ENCODE measurements at regions not wholly inside any gene's neighbourhood (a gene's known extent, or its start where the extent isn't known, plus 50 kb on each side); places are given as distances from the start of the nearest gene placed in this dataset.
"Not testable (repeated sequence)": the region's sequence is repeated elsewhere in the genome, so short reads cannot be mapped to it uniquely, and the experiment has no call there.

DNA sequence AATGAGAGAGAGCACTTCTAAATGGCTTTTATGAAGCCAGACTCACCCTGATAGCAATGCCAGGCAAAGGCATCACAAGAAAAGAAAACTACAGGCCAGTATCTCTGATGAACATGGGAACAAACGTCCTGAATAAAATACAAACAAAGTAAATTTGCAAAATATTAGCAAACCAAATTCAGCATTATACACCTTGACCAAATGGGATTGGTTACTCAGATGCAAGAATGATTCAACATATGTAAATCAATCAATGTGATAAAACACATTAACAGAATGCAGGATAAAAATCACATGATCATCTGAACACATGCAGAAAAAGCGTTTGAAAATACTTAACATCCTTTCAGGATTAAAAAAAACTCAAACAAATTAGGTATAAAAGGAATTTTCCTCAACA, 494.9 kb upstream of the CCDC54 start:
- DNase-seq (ENCODE audit: low read depth): no peak

DNA sequence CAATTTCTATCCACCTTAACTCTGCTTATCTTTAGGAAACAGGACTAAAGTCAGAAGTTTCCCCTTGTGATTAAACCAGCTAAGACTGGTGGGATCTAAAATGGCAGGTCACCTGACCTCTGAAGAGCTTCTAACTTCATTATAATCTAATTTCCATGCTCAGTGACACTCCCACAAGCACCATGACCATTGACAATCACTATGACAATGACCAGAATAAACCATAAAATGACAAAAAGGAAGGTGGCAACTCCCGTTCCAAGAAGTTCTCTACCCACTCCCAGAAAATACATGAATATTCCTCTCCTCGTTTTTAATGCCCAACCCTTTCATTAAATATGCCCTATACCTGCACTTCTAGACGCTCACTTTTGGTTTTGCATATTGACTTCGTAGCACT, 471.2 kb upstream of the CCDC54 start:
- no peak for DNase-seq (ENCODE audit: low read depth)

DNA sequence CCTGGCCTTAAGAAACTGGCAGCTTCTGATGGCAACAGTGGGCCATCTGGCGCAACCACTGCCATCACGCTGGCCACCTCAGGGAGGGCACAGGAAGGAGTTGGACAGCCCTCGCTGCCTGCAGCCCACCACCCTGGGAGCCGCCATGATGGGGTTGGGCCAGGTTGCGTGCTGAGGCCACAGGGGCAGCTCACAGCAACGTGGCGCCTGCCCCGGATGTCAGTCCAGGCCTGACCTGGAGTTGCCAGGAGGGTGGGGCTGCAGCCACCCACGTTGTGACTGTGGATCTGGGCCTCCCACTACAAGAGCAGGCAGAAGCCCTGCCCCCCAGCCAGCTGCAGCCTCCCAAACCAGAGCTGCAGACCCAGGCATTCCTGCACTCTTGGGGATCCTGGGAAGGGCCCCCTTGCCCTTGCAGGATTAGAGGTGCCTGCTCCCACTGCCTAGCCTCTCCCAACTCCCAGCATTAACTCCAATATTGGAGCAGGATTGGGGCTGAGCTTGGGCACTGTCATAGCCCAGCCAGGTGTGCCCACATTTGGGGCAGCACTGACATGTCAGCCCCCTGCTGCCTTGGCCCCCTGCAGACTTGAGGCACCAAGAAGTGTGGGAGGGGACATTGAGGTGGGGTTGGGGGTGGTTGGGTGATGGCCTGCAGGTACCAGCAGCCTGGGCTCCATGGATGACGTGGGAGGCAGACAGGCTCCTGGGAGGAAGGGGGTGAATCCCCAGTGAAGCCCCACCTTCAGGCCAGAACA, 468.9 kb upstream of the CCDC54 start:
- no peak for DNase-seq (ENCODE audit: low read depth)

DNA sequence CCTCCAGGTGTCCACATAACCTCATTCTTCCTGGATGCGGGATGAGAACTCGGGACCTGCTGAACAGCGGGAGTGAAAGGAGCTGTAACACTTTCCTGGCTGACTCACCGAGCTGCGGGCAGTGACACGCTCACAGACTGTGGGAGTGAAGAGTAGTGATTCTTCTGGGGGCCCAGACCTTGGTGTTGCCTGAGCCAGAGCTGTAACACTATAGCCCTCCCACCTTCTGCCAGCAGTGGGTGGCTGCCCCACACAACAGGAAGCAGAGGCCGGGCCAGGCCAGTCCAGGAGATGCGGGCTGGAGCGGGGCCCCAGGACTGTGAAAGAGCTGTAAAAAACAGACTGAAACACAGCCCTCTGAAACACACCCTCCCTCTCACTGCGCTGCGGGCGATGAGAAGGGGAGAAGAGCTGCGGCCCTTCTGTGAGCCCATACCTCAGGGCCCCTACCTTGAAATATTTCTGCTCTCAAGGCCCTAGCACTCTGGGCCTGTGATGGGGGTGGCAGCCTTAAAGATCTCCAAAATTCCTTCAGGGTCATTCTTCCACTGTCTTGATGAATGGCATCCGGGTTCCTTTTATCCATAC, 464.0 kb upstream of the CCDC54 start:
- DNase-seq (ENCODE audit: low read depth): no peak

DNA sequence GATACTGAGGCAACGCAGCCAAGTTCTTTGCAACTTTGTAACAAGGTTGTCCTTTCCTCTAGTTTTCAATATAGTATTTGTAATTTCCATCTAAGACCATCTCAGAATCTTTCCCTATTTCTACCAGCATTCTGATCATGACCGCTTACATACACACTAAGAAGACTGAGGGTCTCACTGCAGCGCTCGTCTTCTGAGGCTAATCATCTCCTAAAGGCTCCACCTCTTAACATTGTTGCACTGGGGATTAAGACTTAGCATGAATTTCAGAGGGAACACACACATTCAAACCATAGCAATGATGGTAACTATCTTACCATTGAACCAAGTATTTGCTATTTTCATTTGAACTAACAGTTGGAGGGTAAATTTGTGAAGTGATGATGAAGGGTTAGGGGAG, 463.3 kb upstream of the CCDC54 start:
- no peak for DNase-seq (ENCODE audit: low read depth)

DNA sequence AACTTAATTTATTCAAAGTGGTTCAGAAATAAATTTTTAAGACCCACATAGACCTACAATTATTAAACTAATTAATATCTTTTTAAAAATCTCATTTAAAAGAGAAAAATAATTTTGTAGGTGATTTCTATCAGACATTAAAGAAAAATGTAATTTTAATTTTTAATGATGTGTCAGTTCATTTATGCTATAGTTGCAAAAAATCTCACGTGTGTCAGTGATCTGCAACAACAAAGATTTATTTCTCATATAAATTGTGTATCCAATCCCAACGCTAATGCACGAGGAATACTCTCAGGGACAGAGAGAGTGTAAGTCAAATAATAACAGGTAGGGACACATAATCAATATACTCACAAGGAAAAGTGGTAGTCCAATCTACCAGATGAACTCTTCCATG, 456.6 kb upstream of the CCDC54 start:
- no peak for DNase-seq (ENCODE audit: low read depth)

DNA sequence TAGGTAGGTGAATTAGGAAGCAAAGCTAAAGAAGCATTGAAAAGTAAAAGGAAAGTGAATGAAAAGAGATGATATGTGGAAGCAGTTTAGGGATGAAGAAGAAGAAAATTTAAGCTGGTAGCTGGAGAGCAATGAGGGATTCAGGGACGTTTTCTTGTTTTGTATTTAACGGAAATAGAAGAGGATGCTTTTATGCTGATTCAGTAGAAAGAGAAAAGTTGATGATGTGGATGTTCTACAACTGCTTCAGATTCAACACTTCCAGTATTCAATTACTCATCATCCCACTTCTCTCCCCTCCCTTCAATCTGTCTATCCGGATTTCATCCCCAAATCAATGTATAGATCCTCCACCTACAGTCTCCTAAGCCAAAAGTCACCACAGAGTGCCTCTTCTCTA, 448.2 kb upstream of the CCDC54 start:
- no peak for DNase-seq (ENCODE audit: low read depth)

DNA sequence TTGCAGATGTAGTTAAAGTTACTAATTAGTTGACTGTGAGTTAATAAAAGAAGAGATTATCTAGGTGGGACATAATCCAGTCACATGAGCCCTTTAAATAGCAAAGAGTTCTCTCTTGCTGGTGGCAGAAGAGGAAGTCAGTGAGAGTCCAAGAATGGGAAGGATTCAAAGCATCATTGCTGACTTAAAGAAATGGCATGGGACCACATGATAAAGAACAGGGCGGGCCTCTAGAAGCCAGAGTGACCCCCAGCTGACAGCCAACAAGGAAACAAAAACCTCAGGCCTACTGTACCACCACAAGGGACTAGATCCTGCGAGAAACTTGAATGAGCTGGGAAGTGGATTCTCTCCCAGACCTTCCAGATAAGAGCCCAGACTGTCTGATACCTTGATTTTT, 447.2 kb upstream of the CCDC54 start:
- DNase-seq (ENCODE audit: low read depth): no peak

DNA sequence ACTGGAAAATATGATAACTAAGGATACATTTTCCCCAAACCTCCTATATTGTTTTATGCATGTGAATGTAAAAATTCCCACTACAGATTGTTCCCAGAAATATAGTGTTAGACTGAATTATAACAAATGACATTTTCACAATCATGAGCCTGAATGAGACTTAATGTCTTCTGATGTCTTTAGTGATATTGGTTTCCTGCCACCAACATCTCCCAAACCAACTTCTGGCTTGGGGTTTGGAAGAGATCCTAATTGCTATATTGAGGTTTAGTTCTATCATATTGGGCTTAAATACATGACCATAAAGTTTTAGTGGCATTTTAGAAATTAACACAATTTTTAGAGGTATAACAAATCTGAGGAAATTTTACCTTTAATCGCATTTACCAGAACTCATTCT, 445.3 kb upstream of the CCDC54 start:
- no peak for DNase-seq (ENCODE audit: low read depth)

DNA sequence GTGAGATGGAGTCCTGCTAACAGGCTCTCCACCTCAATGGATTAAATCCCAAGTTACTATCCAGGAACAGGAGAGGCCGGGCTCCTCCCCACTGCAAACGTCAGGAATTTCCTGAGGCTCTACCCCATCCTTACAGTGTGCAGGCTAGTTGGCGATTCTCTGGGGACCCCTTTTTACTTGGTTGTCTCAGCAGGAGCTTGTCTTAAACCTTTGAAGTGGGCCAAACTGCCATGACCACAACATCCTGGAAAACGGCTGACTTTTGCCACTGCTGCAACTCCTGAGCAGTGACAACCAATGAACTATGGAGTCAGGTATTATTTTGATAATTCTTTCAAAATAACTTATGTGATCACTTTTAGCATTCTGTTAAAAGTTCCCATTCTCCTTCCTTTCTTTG, 440.9 kb upstream of the CCDC54 start:
- no peak for DNase-seq (ENCODE audit: low read depth)

DNA sequence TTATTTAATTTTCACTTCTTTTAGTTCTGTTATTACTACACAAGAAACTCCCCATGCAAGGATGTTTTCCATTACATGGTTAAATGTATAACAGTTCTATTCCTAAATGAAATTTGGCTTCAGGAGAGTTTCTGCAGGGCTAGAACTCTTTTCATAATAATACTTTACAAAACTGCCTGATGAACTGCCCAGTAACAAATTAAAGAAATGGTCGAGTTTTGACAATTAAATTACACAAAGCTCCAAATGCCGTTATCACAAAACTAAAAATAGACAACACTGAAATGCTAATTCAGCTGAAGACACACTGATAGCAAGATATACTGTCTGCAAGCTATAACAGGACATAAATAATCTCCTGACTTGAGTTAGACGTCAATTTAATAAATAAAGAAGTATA, 435.2 kb upstream of the CCDC54 start:
- DNase-seq (ENCODE audit: low read depth): no peak

DNA sequence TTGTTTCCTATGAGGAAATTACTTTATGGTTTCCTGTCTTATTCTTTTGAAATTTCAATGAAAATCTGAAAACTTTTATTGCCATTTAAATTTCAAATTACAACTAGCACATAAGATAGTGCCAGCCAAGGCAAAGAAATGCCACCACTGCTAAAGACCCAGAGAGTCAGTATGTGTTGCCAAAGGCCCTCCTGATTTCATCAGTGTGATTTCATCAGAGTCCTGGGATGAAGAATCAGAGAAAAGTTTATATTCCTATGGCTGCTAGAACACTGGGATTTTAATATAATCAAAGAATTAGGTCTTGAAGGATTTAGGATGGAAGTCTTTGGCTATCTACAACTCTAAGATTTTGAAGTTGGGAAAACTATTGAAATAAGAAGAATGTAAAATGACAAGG, 434.2 kb upstream of the CCDC54 start:
- no peak for DNase-seq (ENCODE audit: low read depth)

DNA sequence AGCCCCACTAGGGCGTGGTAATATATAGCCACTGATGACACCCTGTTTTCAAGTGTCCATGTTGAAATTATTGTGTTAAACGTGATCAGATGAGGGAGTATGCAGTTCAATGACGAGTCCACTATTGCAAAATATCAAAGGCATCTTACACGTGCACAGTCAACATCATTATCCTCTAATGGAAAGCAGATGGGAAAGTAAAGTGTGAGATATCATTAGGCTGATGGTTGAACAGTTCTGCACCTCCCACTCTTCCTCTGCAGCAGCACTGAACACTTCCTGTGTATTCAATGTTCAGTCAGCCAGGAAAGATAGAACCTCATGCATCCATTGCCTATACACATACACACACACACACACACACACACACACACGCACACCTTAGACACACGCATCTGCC, 431.8 kb upstream of the CCDC54 start:
- DNase-seq (ENCODE audit: low read depth): no peak

DNA sequence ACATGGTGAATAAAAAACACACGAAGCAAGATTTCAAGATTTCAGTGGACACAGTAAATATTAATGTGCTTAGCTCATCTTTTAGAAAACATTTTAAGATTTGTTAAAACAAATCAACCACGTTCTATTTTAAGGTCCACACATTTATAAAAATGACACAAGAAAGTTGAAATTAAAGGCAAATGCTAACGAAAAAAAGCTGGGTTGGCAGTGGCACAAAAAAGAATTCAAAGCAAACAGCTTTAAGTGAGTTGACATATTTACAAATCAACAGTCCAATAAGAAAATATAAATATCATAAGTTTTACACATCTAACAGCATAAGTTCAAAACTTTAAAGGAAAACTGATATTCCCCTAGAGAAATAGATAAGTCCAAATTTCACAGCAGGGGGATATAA, 430.4 kb upstream of the CCDC54 start:
- no peak for DNase-seq (ENCODE audit: low read depth)

DNA sequence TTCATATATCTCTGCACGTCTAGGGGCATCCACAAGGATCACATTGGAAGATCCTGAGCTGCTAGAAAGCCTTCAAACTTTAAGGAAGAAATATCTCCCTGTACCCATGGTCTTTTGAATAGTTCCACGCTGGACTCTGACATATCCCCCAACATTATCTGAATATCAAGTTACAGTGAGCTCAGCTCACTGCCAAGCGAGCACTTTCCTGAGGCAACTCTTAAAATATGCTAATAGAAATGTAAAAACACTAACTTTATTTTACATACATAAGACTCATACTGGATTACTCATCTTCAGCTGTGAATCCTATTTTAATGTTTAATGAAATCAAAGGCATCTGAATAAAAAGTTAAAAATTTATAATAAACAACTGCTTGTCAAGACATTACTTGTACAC, 420.2 kb upstream of the CCDC54 start:
- DNase-seq (ENCODE audit: low read depth): no peak

DNA sequence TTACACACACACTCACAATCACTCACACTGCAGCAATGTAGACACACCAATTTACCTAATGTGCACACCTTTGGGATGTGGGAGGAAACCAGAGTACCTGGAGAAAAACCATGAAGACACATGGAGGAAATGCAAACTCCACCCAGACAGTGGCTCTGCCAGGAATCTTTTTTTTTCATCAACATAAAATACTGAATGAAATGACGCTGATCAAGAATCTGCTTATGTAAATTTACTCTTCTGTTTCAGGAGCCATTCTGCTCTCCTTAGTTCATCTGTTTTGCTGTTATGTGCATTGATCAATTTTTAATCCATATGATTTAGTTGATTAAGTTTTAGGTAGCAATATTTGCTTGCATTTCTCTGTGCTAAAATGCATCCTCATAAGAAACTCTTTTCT, 414.2 kb upstream of the CCDC54 start:
- no peak for DNase-seq (ENCODE audit: low read depth)

DNA sequence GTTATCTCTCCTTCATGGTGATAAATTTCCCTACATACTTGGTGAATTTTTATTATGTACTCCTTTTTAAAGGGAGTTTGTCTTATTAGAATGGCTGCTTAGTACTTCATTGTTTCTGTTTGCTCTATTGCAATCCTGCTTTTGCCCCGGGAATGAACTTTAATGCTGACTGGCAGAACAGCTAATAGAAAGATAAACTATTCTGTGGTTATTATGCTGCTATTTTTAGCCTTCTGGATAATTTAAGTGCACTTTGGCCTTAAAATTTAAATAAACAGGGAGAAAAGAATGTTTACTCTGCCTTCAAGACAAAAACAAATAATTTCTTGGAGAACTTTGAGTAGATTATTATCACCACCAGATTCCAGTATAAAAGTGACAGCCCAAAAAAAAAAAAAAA, 413.8 kb upstream of the CCDC54 start:
- DNase-seq (ENCODE audit: low read depth): no peak

DNA sequence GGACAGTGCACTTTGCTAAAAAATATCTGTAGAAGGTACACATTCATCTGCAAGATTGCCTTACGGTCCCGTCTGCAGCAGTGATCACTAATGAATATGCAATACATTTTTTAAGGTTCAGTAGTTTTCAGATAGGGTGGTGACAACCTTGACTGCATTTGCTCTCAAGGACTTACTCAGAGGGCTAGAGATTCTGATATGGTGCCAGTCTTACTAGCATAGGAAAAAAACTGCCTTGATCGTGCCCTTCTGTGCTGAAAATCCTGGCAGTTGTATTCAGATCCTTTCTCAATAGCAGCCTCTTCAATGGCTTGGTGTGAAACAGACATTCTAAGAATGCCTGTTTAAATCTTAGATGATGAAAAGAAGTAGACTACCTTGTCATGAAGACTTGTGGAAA, 411.9 kb upstream of the CCDC54 start:
- no peak for DNase-seq (ENCODE audit: low read depth)

DNA sequence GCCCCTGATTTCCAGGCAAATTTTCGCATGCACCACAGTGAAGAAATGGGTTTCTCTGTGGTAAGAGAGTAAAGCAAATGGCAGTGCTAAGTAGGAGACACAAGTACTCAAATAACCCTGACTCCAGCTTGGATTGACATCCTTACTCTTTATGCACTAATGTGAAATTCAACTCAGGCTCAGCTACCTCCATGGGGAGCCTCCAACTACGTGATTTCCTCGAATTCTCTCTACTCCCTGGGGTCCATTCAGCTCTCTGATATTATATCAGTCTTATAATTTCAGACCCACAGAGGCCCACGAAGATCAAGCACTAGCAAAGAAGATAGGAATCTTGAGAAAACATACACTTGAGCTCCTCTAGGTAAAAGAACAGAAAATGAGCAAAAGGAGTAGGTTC, 407.6 kb upstream of the CCDC54 start:
- no peak for DNase-seq (ENCODE audit: low read depth)

DNA sequence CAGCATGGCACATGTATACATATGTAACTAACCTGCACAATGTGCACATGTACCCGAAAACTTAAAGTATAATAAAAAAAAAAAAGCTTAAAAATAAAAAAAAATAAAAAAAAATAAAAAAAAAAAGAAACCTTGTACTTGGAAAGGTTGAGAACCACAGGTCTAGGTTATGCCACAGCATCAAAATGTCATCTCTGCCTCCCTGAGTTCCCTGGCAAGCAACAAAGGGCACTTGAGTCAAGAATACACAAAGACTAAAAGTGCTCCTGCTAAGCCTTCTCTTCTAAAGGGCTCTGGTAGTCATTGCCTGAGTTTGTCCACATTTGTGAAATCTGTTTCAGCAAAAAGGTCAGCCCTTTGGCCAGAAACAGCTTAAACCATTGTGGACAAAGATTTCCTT, 395.8 kb upstream of the CCDC54 start:
- no peak for DNase-seq (ENCODE audit: low read depth)

DNA sequence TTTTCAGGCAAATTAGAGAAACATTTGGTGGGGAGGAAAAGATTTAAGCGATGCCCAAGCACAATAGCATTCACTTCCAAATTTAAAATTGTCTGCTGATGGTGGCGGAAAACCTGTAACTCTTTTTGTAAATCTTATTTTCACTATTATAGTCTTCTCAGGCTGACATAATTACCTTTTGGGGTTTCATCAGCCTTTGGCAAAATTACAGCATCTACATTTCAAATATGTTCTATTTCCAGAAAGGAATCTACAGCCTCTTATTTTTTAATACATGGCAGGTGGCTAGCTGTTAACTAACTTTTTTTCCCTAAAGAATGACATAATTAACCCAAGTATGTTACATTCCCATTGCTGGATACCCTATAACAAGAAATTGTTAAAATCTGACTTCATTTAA, 391.5 kb upstream of the CCDC54 start:
- no peak for DNase-seq (ENCODE audit: low read depth)

DNA sequence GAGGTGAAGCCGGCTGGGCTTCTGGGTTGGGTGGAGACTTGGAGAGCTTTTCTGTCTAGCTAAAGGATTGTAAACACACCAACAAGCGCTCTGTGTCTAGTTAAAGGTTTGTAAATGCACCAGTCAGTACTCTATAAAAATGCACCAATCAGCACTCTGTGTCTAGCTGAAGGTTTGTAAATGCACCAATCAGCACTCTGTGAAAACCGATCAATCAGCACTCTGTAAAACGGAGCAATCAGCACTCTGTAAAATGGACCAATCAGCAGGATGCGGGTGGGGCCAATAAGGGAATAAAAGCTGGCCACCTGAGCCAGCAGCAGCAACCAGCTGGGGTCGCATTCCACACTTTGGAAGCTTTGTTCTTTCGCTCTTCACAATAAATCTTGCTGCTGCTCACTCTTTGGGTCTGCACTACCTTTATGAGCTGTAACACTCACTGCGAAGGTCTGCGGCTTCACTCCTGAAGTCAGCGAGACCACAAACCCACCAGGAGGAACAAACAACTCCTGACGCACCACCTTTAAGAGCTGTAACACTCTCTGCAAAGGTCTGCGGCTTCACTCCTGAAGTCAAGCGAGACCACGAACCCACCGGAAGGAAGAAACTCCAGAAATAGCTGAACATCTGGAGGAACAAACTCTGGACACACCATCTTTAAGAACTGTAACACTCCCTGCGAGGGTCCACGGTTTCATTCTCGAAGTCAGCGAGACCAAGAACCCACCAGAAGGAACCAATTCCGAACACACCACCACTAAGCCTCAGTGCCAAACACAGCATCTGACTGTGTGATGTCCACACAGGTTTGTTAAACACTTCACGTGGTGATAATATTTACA, 378.2 kb upstream of the CCDC54 start:
- DNase-seq (ENCODE audit: low read depth): not testable (repeated sequence)

DNA sequence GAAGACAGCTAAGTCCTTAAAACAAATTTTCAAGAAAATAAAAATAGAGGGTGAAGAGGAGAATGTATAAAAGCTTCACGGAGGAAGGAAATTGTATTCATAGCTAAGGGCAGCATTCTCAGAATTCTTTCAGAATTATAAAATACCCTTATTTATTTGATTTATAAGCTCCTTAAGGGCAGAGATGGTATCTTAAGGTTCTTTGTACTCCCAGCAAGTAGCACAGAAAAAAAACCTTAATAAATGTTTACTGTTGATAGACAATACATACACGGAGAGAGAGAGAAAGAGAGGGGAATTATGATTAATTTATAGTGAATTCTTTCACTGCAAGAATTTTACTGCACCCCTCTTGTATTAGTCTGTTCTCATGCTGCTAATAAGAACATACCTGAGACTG, 375.6 kb upstream of the CCDC54 start:
- no peak for DNase-seq (ENCODE audit: low read depth)

Data from stimulated activated CD8-positive, alpha-beta memory T cell treated with anti-CD3 and anti-CD28 coated beads, Interleukin-4, amount 100 ng/mL, for 24 hours (primary cell).